ENCODE measurements at regions not wholly inside any gene's neighbourhood (a gene's known extent, or its start where the extent isn't known, plus 50 kb on each side); places are given as distances from the start of the nearest gene placed in this dataset.
"Not testable (repeated sequence)": the region's sequence is repeated elsewhere in the genome, so short reads cannot be mapped to it uniquely, and the experiment has no call there.

DNA sequence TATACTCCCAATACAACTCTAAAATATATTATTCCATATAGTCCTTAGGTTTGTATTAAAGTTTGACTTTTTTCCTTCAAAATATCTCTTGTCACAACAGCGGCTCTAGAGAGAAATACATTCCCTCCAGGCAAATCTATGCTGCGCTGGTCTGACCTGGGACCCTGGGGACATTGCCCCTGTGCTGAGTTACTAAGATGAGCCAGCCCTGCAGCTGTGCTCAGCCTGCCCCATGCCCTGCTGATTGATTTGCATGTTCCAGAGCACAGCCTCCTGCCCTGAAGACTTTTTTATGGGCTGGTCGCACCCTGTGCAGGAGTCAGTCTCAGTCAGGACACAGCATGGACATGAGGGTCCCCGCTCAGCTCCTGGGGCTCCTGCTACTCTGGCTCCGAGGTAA lies 1170.7 kb downstream of the RPIA start:
- H3K36me3 ChIP-seq (ENCODE audit: insufficient read depth, low read length); H3K27ac Mint-ChIP-seq (ENCODE audit: unreplicated experiment); H4K20me1 ChIP-seq (ENCODE audit: insufficient read depth, low read length); FAIRE-seq; H3K79me2 ChIP-seq (ENCODE audit: insufficient read depth, low read length); H3K9me3 ChIP-seq (ENCODE audit: insufficient read depth, low read depth, low read length); H3K9me3 Mint-ChIP-seq (ENCODE audit: unreplicated experiment); H3K4me2 ChIP-seq (ENCODE audit: low read length); H3K27me3 ChIP-seq (ENCODE audit: insufficient read depth, low read length); H3K4me3 Mint-ChIP-seq (ENCODE audit: unreplicated experiment); H3K27ac ChIP-seq (ENCODE audit: low read depth, low read length); H3K27me3 Mint-ChIP-seq (ENCODE audit: low read depth, unreplicated experiment); H3K4me1 ChIP-seq (ENCODE audit: insufficient read depth, low read length); H3K4me1 Mint-ChIP-seq (ENCODE audit: low read depth, unreplicated experiment); DNase-seq (ENCODE audit: low read depth); H3K4me3 ChIP-seq (ENCODE audit: insufficient read depth, low read depth, low read length); H3K9ac ChIP-seq (ENCODE audit: low read length); H2AFZ ChIP-seq (ENCODE audit: low read depth, low read length); H3K36me3 Mint-ChIP-seq (ENCODE audit: low read depth, unreplicated experiment): not testable (repeated sequence)

DNA sequence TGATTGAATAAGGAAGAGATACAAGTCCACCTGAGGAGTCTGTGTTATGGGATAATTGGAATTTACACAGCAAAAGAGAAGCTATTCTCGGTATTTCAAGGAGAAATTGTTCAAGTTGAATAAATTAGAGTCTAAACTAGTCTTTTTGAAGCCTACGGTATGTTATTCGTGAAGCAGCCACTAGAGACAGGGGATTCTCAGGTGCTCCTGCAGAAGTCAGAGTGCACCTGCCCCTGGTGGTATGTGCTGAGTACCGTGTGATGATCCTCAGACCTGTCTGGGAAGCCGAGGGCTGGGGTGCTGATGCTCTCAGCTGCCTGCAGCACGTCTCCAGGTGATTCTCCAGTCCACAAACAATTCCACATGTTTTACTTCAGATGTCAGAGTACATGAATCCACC lies 1171.7 kb downstream of the RPIA start:
- not testable (repeated sequence) for H3K27me3 Mint-ChIP-seq (ENCODE audit: low read depth, unreplicated experiment); H3K9me3 ChIP-seq (ENCODE audit: insufficient read depth, low read depth, low read length); H3K36me3 ChIP-seq (ENCODE audit: insufficient read depth, low read length); H3K79me2 ChIP-seq (ENCODE audit: insufficient read depth, low read length); H3K9me3 Mint-ChIP-seq (ENCODE audit: unreplicated experiment); H4K20me1 ChIP-seq (ENCODE audit: insufficient read depth, low read length); H3K27ac Mint-ChIP-seq (ENCODE audit: unreplicated experiment); H3K27me3 ChIP-seq (ENCODE audit: insufficient read depth, low read length); H3K9ac ChIP-seq (ENCODE audit: low read length); DNase-seq (ENCODE audit: low read depth); FAIRE-seq; H3K27ac ChIP-seq (ENCODE audit: low read depth, low read length); H3K36me3 Mint-ChIP-seq (ENCODE audit: low read depth, unreplicated experiment); H3K4me3 Mint-ChIP-seq (ENCODE audit: unreplicated experiment); H3K4me1 ChIP-seq (ENCODE audit: insufficient read depth, low read length); H2AFZ ChIP-seq (ENCODE audit: low read depth, low read length); H3K4me1 Mint-ChIP-seq (ENCODE audit: low read depth, unreplicated experiment); H3K4me2 ChIP-seq (ENCODE audit: low read length); H3K4me3 ChIP-seq (ENCODE audit: insufficient read depth, low read depth, low read length)

DNA sequence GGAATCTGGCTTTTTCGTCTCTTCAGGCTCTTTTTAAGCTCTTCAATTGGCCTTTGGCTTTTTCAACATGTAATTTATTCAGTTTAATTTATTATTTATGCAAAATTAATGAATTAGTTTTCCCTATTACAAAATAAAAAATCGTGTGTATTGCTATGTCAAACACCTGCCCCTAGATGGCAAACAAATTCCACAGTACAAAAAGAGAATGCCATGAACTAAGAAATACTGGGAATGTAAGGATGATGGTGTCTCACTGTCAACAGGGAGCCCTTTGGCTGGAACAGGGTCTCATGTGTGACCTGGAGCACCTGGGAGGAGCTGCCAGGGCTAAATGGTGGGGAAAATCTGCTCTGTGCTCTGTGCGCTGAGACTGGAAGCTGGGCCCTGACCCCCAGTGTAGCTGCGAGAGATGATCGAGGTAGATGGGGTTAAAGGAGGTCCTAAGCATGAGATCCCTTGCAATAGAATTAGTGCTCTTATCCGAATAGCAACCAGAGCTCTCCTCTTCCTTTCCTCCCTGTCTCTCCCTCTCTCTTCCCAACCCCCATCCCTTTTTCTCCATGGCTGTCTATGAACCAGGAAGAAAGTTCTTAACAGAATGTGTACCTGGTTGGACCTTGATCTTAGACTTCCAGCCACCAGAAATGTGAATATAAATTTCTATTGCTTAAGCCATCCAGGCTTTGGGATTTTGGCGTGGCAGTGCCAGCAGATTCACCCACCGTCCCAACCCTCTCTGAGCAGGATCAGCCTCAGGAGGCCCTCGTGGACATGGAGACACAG lies 1183.5 kb downstream of the RPIA start:
- not testable (repeated sequence) for H3K9ac ChIP-seq (ENCODE audit: low read length); H3K36me3 ChIP-seq (ENCODE audit: insufficient read depth, low read length); H2AFZ ChIP-seq (ENCODE audit: low read depth, low read length); DNase-seq (ENCODE audit: low read depth); H3K79me2 ChIP-seq (ENCODE audit: insufficient read depth, low read length); H3K27ac ChIP-seq (ENCODE audit: low read depth, low read length); H4K20me1 ChIP-seq (ENCODE audit: insufficient read depth, low read length); H3K4me3 Mint-ChIP-seq (ENCODE audit: unreplicated experiment); H3K27me3 ChIP-seq (ENCODE audit: insufficient read depth, low read length); FAIRE-seq; H3K4me1 ChIP-seq (ENCODE audit: insufficient read depth, low read length); H3K36me3 Mint-ChIP-seq (ENCODE audit: low read depth, unreplicated experiment); H3K4me1 Mint-ChIP-seq (ENCODE audit: low read depth, unreplicated experiment); H3K9me3 ChIP-seq (ENCODE audit: insufficient read depth, low read depth, low read length); H3K27me3 Mint-ChIP-seq (ENCODE audit: low read depth, unreplicated experiment); H3K4me3 ChIP-seq (ENCODE audit: insufficient read depth, low read depth, low read length); H3K27ac Mint-ChIP-seq (ENCODE audit: unreplicated experiment); H3K9me3 Mint-ChIP-seq (ENCODE audit: unreplicated experiment); H3K4me2 ChIP-seq (ENCODE audit: low read length)

DNA sequence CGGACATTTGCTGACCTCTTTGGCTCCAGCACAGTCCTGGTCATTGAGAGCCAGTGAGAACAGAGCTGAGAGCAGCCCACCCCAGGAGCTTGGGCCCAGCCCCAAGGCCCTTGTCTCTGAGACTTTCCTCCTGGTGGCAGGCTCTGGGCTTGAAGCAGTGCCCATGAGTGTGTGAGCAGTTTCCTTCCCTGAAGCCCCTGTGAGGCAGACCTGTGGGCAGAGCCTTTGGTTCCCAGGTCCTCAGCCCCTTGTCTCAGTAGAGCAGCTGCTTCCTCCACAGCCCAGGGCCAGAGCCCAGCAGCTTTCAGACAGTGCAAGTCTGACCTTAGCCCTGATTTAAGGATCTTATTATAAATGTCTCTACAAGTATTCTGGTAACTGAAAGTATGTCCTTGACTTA lies 1185.0 kb downstream of the RPIA start:
- not testable (repeated sequence) for H3K4me1 Mint-ChIP-seq (ENCODE audit: low read depth, unreplicated experiment); H3K36me3 ChIP-seq (ENCODE audit: insufficient read depth, low read length); H3K27ac ChIP-seq (ENCODE audit: low read depth, low read length); H3K4me3 ChIP-seq (ENCODE audit: insufficient read depth, low read depth, low read length); H3K9me3 ChIP-seq (ENCODE audit: insufficient read depth, low read depth, low read length); H3K27ac Mint-ChIP-seq (ENCODE audit: unreplicated experiment); H3K36me3 Mint-ChIP-seq (ENCODE audit: low read depth, unreplicated experiment); H3K9ac ChIP-seq (ENCODE audit: low read length); H3K79me2 ChIP-seq (ENCODE audit: insufficient read depth, low read length); H3K9me3 Mint-ChIP-seq (ENCODE audit: unreplicated experiment); H3K27me3 Mint-ChIP-seq (ENCODE audit: low read depth, unreplicated experiment); DNase-seq (ENCODE audit: low read depth); H3K27me3 ChIP-seq (ENCODE audit: insufficient read depth, low read length); FAIRE-seq; H4K20me1 ChIP-seq (ENCODE audit: insufficient read depth, low read length); H3K4me2 ChIP-seq (ENCODE audit: low read length); H3K4me3 Mint-ChIP-seq (ENCODE audit: unreplicated experiment); H3K4me1 ChIP-seq (ENCODE audit: insufficient read depth, low read length); H2AFZ ChIP-seq (ENCODE audit: low read depth, low read length)

DNA sequence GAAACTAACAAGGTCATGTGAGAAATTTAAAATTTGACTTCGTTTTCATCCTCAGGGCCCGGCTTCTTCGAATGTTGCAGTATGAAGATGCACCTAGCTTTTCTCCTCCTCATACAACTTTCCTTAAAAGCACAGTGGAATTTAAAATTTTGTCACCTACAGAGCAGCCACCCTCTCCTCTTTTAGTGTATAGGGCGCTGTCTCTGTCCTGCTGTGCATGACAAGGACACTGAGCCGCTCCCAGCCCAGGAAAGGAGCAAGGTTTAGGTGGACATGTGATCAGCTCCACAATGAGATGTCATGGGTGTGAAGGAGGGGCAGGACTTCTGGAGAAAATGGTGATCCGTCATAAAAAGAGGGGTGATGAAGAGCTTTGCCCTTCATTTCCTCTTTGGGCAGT lies 1185.4 kb downstream of the RPIA start:
- H3K4me1 ChIP-seq (ENCODE audit: insufficient read depth, low read length); H3K4me3 Mint-ChIP-seq (ENCODE audit: unreplicated experiment); H3K9ac ChIP-seq (ENCODE audit: low read length); H3K27ac ChIP-seq (ENCODE audit: low read depth, low read length); H3K36me3 ChIP-seq (ENCODE audit: insufficient read depth, low read length); H3K27me3 ChIP-seq (ENCODE audit: insufficient read depth, low read length); H3K27me3 Mint-ChIP-seq (ENCODE audit: low read depth, unreplicated experiment); H3K79me2 ChIP-seq (ENCODE audit: insufficient read depth, low read length); H3K9me3 ChIP-seq (ENCODE audit: insufficient read depth, low read depth, low read length); FAIRE-seq; H3K4me1 Mint-ChIP-seq (ENCODE audit: low read depth, unreplicated experiment); H3K4me3 ChIP-seq (ENCODE audit: insufficient read depth, low read depth, low read length); DNase-seq (ENCODE audit: low read depth); H3K27ac Mint-ChIP-seq (ENCODE audit: unreplicated experiment); H3K9me3 Mint-ChIP-seq (ENCODE audit: unreplicated experiment); H2AFZ ChIP-seq (ENCODE audit: low read depth, low read length); H3K4me2 ChIP-seq (ENCODE audit: low read length); H3K36me3 Mint-ChIP-seq (ENCODE audit: low read depth, unreplicated experiment); H4K20me1 ChIP-seq (ENCODE audit: insufficient read depth, low read length): not testable (repeated sequence)

DNA sequence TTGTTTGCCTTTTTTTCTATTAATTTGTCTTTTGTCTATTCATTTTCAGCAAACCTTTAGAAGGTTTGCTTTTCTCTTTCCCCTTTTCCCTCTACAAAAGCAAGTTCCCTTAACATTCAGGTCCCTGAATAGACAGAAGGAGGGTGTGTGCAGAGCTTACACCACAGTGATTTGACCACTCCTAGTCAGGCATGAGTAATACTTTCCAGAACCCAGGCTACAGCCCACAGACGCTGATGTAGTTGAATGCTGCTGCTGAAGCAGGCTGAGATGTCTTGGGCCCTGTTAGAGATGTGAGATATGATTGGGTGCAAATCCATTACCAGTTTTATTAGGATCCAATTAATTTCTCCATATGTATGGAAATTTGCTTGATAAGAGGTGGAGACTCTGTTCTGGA lies 1191.4 kb downstream of the RPIA start:
- H3K9ac ChIP-seq (ENCODE audit: low read length); H3K4me1 Mint-ChIP-seq (ENCODE audit: low read depth, unreplicated experiment); H3K27ac ChIP-seq (ENCODE audit: low read depth, low read length); DNase-seq (ENCODE audit: low read depth); H3K4me3 ChIP-seq (ENCODE audit: insufficient read depth, low read depth, low read length); H3K27me3 ChIP-seq (ENCODE audit: insufficient read depth, low read length); H3K36me3 ChIP-seq (ENCODE audit: insufficient read depth, low read length); H3K27ac Mint-ChIP-seq (ENCODE audit: unreplicated experiment); H3K36me3 Mint-ChIP-seq (ENCODE audit: low read depth, unreplicated experiment); H4K20me1 ChIP-seq (ENCODE audit: insufficient read depth, low read length); H3K4me3 Mint-ChIP-seq (ENCODE audit: unreplicated experiment); H3K79me2 ChIP-seq (ENCODE audit: insufficient read depth, low read length); H2AFZ ChIP-seq (ENCODE audit: low read depth, low read length); H3K9me3 ChIP-seq (ENCODE audit: insufficient read depth, low read depth, low read length); H3K4me2 ChIP-seq (ENCODE audit: low read length); FAIRE-seq; H3K9me3 Mint-ChIP-seq (ENCODE audit: unreplicated experiment); H3K27me3 Mint-ChIP-seq (ENCODE audit: low read depth, unreplicated experiment); H3K4me1 ChIP-seq (ENCODE audit: insufficient read depth, low read length): not testable (repeated sequence)
